ENCODE measurements at regions not wholly inside any gene's neighbourhood (a gene's known extent, or its start where the extent isn't known, plus 50 kb on each side); places are given as distances from the start of the nearest gene placed in this dataset.

- CTCF ChIA-PET = no interaction called here
- DNase-seq (ENCODE audit: low read depth, low spot score) (no peak), ATAC-seq (no peak)
- no peak overlapping the region for H3K4me2 ChIP-seq (ENCODE audit: low read length)
- H3K9me2 ChIP-seq (ENCODE audit: insufficient read depth) = no peaks in the 10 kb centered on the region
- RAD21 ChIA-PET (ENCODE audit: low non-redundant PET in 1 of 2, low total read pairs in 2 of 2, uncharacterized antibody in 2 of 2, unreplicated experiment in 2 of 2) = no interaction called here
- H3K4me3 ChIP-seq (replicated peaks in 1 of 2; ENCODE audit: low read depth in 1 of 2, low read length in 2 of 2) = no peak overlapping the region
- intact Hi-C loops (cut with micrococcal nuclease) = no loop called here
- no peaks in the 10 kb centered on the region for H3K36me3 ChIP-seq (ENCODE audit: control insufficient read depth in 1 of 2, insufficient read depth in 2 of 2, low read length in 2 of 2)
- POLR2A ChIA-PET = no interaction called here
- no peak for TF ChIP-seq POLR2AphosphoS5 (IDR thresholded peaks at IDR 0.05; ENCODE audit: low read depth, low read length)
- TF ChIP-seq CBX3 (IDR thresholded peaks at IDR 0.05; ENCODE audit: low read depth) = no peak
- no peak for TF ChIP-seq EZH2phosphoT487 (IDR thresholded peaks at IDR 0.05; ENCODE audit: borderline replicate concordance)
- TF ChIP-seq ZFX (IDR thresholded peaks at IDR 0.05) = no peak
- TF ChIP-seq TCF7L2 (IDR thresholded peaks at IDR 0.05; ENCODE audit: borderline replicate concordance, extremely low read depth, insufficient read depth, insufficient read length) = no peak
- TF ChIP-seq SIN3A (IDR thresholded peaks at IDR 0.05; ENCODE audit: low read depth) = no peak
- no peak for TF ChIP-seq SRF (IDR thresholded peaks at IDR 0.05; ENCODE audit: low read depth)
- TF ChIP-seq FOSL1 (IDR thresholded peaks at IDR 0.05; ENCODE audit: low read depth) = no peak
- TF ChIP-seq EZH2 (IDR thresholded peaks at IDR 0.05) = no peak
- TF ChIP-seq REST (IDR thresholded peaks at IDR 0.05; ENCODE audit: low read depth) = no peak
- no peak for TF ChIP-seq ZNF274 (IDR thresholded peaks at IDR 0.05; ENCODE audit: low read depth, low read length)
- TF ChIP-seq POLR2A (IDR thresholded peaks at IDR 0.05; ENCODE audit: borderline replicate concordance, extremely low read depth, insufficient read depth, insufficient read length) = no peak
- no peak for TF ChIP-seq MAX (IDR thresholded peaks at IDR 0.05)
- no peaks in the 10 kb centered on the region for H3K4me1 ChIP-seq (ENCODE audit: control insufficient read depth in 1 of 2, insufficient read depth in 2 of 2, low read length in 2 of 2)
- no peak overlapping the region for H3K27ac ChIP-seq (ENCODE audit: low read depth, low read length)
- H3K9ac ChIP-seq (ENCODE audit: low read length) = no peak overlapping the region
- no peak overlapping the region for H2AFZ ChIP-seq (ENCODE audit: low read depth, low read length, poor library complexity, severe bottlenecking)
- BruUV-seq (replicated peaks) = no TSS peak
- H4K20me1 ChIP-seq (ENCODE audit: insufficient read depth) = no peaks in the 10 kb centered on the region
- H3K79me2 ChIP-seq (ENCODE audit: insufficient read depth, low read length) = no peaks in the 10 kb centered on the region
- H3K9me3 ChIP-seq (ENCODE audit: control insufficient read depth in 1 of 2, insufficient read depth in 1 of 2, low read depth in 1 of 2, low read length in 2 of 2) = no peaks in the 10 kb centered on the region
- H3K27me3 ChIP-seq (ENCODE audit: insufficient read depth, low read length) = no peaks in the 10 kb centered on the region; the same call in 1 of the 2 replicates
These were observed 179.9 kb upstream of the PRKCQ start for GRCh38 chr10:6759961-6760360.

Data from HCT116 (cell line).